HFFc6 (cell line): ENCODE measurements at regions not wholly inside any gene's neighbourhood (a gene's known extent, or its start where the extent isn't known, plus 50 kb on each side); places are given as distances from the start of the nearest gene placed in this dataset.

ENCODE experiments used
- DNase-seq: peaks from one replicate; pipeline ENCODE4 v3.0.0-alpha.2; 2018
- H3K27ac Mint-ChIP-seq: 2 replicates; pipeline ENCODE4 v1.8.0; 2020; ENCODE audit warnings: mild to moderate bottlenecking, mixed read lengths
- H3K27me3 Mint-ChIP-seq: 2 replicates; pipeline ENCODE4 v1.8.0; 2021; ENCODE audit warnings: mild to moderate bottlenecking, moderate library complexity, mixed read lengths; ENCODE audit not compliant: insufficient read depth
- H3K36me3 Mint-ChIP-seq: 2 replicates; pipeline ENCODE4 v1.8.0; 2021; ENCODE audit warnings: low read depth, mixed read lengths
- H3K4me1 Mint-ChIP-seq: 2 replicates; pipeline ENCODE4 v1.8.0; 2020; ENCODE audit warnings: low read depth, mixed read lengths
- H3K4me3 Mint-ChIP-seq: 2 replicates; pipeline ENCODE4 v1.8.0; 2020; ENCODE audit warnings: mild to moderate bottlenecking, moderate library complexity, mixed read lengths
- H3K9me3 Mint-ChIP-seq: 2 replicates; pipeline ENCODE4 v1.8.0; 2020; ENCODE audit warnings: mild to moderate bottlenecking, mixed read lengths
- CTCF ChIP-seq: fragments of 200-600 bp; sonication (generic); IDR thresholded peaks from 2 replicates; pipeline ENCODE4 v1.5.0; 2021; ENCODE audit warnings: antibody characterized with exemption, mild to moderate bottlenecking

- H3K36me3 Mint-ChIP-seq: no peaks in the 10 kb centered on the region
- no peak overlapping the region for H3K27ac Mint-ChIP-seq
- DNase-seq: no peak
- H3K27me3 Mint-ChIP-seq: no peaks in the 10 kb centered on the region; the same call in 1 of the 2 replicates
- no peaks in the 10 kb centered on the region for H3K4me1 Mint-ChIP-seq
- peaks cover 59% of the 10 kb centered on the region for H3K9me3 Mint-ChIP-seq
- TF ChIP-seq CTCF: no peak
- H3K4me3 Mint-ChIP-seq: no peak overlapping the region
Measured at GRCh38 chr2:211068108-211068780, 511.8 kb downstream of the CPS1 start.

- no peaks in the 10 kb centered on the region for H3K4me1 Mint-ChIP-seq
- H3K9me3 Mint-ChIP-seq: peaks cover 54% of the 10 kb centered on the region
- H3K4me3 Mint-ChIP-seq: no peak overlapping the region
- H3K36me3 Mint-ChIP-seq: no peaks in the 10 kb centered on the region
- no peak for DNase-seq
- no peak overlapping the region for H3K27ac Mint-ChIP-seq
- no peak for TF ChIP-seq CTCF
- no peaks in the 10 kb centered on the region; the same call in 1 of the 2 replicates for H3K27me3 Mint-ChIP-seq
Measured at GRCh38 chr2:211070547-211070946, 514.1 kb downstream of the CPS1 start.

GRCh38 chr2:211077216-211077767, 520.9 kb downstream of the CPS1 start:
- no peaks in the 10 kb centered on the region for H3K4me1 Mint-ChIP-seq
- no peak overlapping the region for H3K4me3 Mint-ChIP-seq
- H3K36me3 Mint-ChIP-seq: no peaks in the 10 kb centered on the region
- TF ChIP-seq CTCF: no peak
- peaks cover 20% of the 10 kb centered on the region for H3K9me3 Mint-ChIP-seq
- DNase-seq: no peak
- no peaks in the 10 kb centered on the region for H3K27me3 Mint-ChIP-seq
- no peak overlapping the region for H3K27ac Mint-ChIP-seq

- Mint-ChIP-seq H3K9me3 (peaks cover 27% of the 10 kb centered on the region), H3K36me3 (no peaks in the 10 kb centered on the region), H3K27me3 (no peaks in the 10 kb centered on the region), H3K4me3 (no peak overlapping the region), H3K27ac (no peak overlapping the region), H3K4me1 (no peaks in the 10 kb centered on the region)
- TF ChIP-seq CTCF: no peak
- no peak for DNase-seq
Measured at GRCh38 chr2:211084352-211084751, 528.0 kb downstream of the CPS1 start.

- H3K27me3 Mint-ChIP-seq: no peaks in the 10 kb centered on the region
- peak; percentile 75 for TF ChIP-seq CTCF
- no peaks in the 10 kb centered on the region for H3K4me1 Mint-ChIP-seq
- H3K36me3 Mint-ChIP-seq: no peaks in the 10 kb centered on the region
- H3K4me3 Mint-ChIP-seq: no peak overlapping the region
- H3K27ac Mint-ChIP-seq: no peak overlapping the region
- peak; percentile 17 for DNase-seq
- peaks cover 27% of the 10 kb centered on the region for H3K9me3 Mint-ChIP-seq
Measured at GRCh38 chr2:211085056-211085680, 528.8 kb downstream of the CPS1 start.
